ENCODE measurements at regions not wholly inside any gene's neighbourhood (a gene's known extent, or its start where the extent isn't known, plus 50 kb on each side); places are given as distances from the start of the nearest gene placed in this dataset.
A peak's percentile ranks its signal among the peaks of the same experiment; 100 is the strongest.

DNA sequence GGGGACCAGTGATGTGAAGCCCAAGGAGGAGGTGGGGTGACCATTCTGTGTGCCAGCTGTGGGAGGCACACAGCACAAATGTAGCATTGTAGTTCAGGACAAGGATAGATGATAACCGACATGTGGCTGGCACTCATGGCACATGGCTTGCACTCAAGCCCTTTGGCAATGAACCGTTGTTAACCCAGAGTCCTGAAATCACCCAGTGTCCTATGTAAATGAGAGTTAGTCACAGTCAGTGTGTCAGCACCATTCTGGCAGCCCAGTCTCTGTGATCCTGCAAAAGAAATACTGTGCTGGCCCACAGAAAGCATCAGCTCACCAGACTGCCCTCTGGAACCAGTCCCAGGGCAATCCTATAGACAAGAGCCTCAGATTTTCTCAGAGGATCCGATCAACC, 339.3 kb downstream of the MID1IP1 start:
- H3K4me3 ChIP-seq = no peak overlapping the region
- H3K27ac ChIP-seq = no peak overlapping the region
- no peak for DNase-seq (ENCODE audit: low spot score)
- TF ChIP-seq, protein P1, sequence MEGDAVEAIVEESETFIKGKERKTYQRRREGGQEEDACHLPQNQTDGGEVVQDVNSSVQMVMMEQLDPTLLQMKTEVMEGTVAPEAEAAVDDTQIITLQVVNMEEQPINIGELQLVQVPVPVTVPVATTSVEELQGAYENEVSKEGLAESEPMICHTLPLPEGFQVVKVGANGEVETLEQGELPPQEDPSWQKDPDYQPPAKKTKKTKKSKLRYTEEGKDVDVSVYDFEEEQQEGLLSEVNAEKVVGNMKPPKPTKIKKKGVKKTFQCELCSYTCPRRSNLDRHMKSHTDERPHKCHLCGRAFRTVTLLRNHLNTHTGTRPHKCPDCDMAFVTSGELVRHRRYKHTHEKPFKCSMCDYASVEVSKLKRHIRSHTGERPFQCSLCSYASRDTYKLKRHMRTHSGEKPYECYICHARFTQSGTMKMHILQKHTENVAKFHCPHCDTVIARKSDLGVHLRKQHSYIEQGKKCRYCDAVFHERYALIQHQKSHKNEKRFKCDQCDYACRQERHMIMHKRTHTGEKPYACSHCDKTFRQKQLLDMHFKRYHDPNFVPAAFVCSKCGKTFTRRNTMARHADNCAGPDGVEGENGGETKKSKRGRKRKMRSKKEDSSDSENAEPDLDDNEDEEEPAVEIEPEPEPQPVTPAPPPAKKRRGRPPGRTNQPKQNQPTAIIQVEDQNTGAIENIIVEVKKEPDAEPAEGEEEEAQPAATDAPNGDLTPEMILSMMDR (IDR thresholded peaks at IDR 0.05) = no peak

DNA sequence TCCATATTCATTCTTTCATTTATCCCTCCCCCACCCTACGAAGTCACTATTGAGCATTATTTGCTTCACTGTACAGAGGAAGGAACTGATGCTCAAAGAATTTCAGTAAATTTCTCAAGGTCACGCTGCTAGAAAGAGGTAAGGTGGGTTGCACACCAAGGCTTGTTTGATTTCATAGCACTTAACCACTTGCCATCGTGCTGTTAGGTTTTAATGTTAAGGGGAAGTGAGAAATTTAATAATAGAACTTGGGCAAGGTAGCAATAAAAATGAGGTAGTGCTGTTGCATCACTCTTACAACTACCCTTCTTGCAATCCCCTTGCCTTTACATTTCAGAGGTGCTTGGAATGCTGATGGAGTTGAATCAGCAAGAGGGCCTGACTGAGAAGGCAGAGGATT, 343.1 kb downstream of the MID1IP1 start:
- Histone ChIP-seq H3K27ac (no peak overlapping the region), H3K4me3 (no peak overlapping the region)
- no peak for DNase-seq (ENCODE audit: low spot score)
- TF ChIP-seq, protein P1 (IDR thresholded peaks at IDR 0.05) = no peak

GRCh38 chrX:39144956-39145355, 343.7 kb downstream of the MID1IP1 start:
- Histone ChIP-seq H3K27ac (no peak overlapping the region), H3K4me3 (no peak overlapping the region)
- no peak for DNase-seq (ENCODE audit: low spot score)
- TF ChIP-seq, protein P1 (IDR thresholded peaks at IDR 0.05) = no peak

DNA sequence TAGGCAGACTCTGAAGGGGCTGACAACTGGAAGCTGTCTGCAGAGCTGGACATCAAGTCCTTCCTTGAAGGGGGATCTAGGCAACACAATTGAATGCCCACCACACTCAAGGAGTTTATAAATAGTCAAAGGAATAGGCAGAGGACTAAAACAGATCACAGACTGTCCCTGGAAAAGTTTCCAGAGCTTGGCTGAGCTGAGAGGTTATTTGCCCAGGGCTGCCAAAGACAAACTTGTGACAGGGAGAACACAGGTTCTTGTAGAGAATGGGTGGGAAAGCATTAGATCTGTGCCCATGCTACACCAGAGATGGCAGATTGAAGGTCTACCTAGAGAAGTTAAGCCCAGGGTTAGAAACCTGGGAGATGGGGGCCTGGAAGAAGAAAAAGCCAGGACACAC, 344.6 kb downstream of the MID1IP1 start:
- TF ChIP-seq, protein P1 (IDR thresholded peaks at IDR 0.05) = no peak
- H3K27ac ChIP-seq = no peak overlapping the region
- no peak for DNase-seq (ENCODE audit: low spot score)
- H3K4me3 ChIP-seq = no peak overlapping the region

DNA sequence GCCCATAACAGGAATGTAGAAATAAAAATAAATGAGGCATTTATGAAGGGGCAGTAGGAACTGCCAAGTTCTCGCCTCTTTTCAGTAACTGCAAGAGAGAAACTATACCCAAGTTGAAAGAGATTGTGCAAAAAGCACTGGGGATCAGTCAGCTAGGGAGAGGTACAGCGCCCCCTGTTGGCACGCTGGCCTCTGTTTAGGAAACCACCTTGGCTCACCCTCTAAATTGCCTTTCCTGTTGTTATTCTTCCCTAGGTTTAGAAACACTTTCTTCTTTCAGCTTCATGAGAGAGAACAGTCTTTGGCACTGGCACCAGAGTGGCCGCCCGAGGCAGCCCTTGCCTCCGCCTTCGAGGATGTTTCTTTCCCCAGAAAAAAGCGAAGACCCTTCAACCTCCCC, 348.5 kb downstream of the MID1IP1 start:
- TF ChIP-seq, protein P1 (IDR thresholded peaks at IDR 0.05) = peak; percentile 39
- Histone ChIP-seq H3K27ac (no peak overlapping the region), H3K4me3 (no peak overlapping the region)
- no peak for DNase-seq (ENCODE audit: low spot score)

DNA sequence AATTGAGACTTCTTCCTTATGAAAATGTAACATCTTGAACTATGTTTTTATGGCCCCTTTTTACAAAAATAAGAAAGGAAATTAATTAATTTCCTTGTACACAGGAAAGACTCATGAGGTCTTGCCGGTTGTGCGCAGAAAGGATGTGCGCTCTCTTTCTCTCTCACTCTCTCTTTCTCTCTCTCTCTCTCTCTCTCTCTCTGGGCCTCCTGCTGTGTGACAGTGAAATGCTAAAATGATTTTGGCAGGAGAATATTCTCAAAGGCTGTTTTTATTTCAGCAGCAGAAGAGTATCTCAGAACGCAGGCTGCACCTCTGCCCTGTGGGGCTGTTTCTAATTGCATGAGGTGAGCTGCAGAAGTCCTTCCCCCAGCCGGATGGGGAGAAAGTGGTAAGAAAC, 349.0 kb downstream of the MID1IP1 start:
- Histone ChIP-seq H3K27ac (no peak overlapping the region), H3K4me3 (no peak overlapping the region)
- TF ChIP-seq, protein P1 (IDR thresholded peaks at IDR 0.05) = no peak
- no peak for DNase-seq (ENCODE audit: low spot score)

DNA sequence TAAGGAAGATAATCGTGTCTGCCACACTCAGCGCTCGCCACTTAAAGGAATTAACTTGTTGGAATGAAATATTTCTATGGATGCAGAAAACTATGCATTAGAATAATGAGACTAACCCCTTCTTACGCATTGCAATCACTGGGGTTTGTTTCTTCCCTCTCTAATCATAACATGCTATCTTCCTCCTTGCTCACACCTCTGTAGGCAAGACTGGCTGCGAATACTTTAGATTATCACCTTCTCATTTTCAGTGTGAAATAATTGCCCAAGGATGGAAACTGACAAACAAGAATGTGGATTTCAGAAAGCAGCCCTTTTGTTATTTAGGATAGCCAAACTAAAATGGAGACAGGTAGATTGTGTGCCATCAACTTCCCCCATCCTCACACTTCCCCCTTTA, 349.4 kb downstream of the MID1IP1 start:
- TF ChIP-seq, protein P1 (IDR thresholded peaks at IDR 0.05) = no peak
- Histone ChIP-seq H3K4me3 (no peak overlapping the region), H3K27ac (no peak overlapping the region)
- DNase-seq (ENCODE audit: low spot score) = no peak

Data from coronary artery (tissue), 2 donors.